ENCODE measurements at regions not wholly inside any gene's neighbourhood (a gene's known extent, or its start where the extent isn't known, plus 50 kb on each side); places are given as distances from the start of the nearest gene placed in this dataset.

GRCh38 chr13:65085977-65086376 is 2144.2 kb downstream of the PCDH9 start:
- TF ChIP-seq CTCF (IDR thresholded peaks at IDR 0.05; ENCODE audit: low read depth, low read length, poor library complexity, severe bottlenecking) (no peak), EZH2phosphoT487 (IDR thresholded peaks at IDR 0.05; ENCODE audit: borderline replicate concordance, low read length) (no peak)
